Stimulated activated naive CD4-positive, alpha-beta T cell treated with Interleukin-2 at 50 U/mL for 16 hours (primary cell): ENCODE measurements at regions not wholly inside any gene's neighbourhood (a gene's known extent, or its start where the extent isn't known, plus 50 kb on each side); places are given as distances from the start of the nearest gene placed in this dataset.
"Not testable (repeated sequence)": the region's sequence is repeated elsewhere in the genome, so short reads cannot be mapped to it uniquely, and the experiment has no call there.

Experiments
- DNase-seq: peaks from one replicate; lab custom pipeline; 2025; lab: John Stamatoyannopoulos, UW

DNA sequence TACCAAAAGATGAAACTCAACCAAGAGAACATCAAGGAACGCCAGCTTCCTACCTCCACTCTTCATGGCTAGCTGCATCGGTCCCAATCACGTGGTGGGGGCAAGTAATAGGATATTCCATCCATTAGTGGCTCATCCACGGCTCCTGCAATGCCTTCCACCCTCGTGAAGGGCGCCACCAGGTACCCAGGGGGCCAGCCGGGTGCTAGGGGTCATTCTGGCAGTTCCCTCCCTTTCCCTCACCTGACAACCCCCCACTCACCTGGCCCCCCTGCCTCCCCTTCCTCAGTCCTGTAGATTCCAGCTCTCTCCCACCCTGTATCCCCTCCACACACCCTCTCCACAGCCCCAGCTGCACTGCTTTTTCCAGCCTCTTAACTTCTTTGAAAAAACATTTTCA, 161.9 kb downstream of the URI1 start:
- DNase-seq, result no peak

DNA sequence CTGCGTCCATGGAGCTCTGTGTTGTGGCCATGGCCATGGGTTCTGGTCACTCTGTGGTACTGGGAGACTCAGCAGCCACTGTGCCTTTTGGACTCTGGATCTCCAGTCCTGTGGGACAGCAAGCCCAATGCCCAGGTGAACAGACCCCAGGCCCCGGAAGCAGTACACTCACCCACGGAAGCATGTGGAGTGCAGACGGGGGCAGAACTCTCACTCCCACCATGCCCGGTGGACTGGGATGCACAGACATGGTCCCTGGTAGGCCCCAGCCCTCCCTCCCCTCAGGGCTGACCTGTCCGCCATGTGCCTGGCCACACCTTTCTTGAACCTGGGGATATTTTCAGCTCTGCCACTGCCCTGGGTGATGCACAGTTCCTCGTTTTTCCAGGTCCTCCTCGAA, 163.3 kb downstream of the URI1 start:
- DNase-seq, result no peak

DNA sequence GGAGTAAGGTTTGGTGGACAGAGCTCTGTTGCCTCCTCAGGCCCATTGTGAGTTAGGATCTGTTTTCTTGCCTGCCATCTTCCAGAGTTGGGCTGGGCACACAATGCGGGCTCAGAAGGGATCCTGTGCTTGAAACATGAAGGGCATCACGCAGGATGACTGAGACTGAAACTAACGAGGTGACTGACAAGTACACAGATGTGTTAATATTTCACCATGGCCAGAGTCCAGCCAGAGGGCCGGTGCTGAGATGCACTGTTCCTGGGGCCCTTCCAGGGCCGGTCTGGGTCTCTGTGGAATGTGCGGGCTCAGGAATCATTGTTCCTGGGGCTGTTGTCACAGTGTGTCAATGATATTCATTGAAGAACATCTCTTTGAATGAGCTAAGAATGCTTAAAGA, 163.7 kb downstream of the URI1 start:
- no peak for DNase-seq

DNA sequence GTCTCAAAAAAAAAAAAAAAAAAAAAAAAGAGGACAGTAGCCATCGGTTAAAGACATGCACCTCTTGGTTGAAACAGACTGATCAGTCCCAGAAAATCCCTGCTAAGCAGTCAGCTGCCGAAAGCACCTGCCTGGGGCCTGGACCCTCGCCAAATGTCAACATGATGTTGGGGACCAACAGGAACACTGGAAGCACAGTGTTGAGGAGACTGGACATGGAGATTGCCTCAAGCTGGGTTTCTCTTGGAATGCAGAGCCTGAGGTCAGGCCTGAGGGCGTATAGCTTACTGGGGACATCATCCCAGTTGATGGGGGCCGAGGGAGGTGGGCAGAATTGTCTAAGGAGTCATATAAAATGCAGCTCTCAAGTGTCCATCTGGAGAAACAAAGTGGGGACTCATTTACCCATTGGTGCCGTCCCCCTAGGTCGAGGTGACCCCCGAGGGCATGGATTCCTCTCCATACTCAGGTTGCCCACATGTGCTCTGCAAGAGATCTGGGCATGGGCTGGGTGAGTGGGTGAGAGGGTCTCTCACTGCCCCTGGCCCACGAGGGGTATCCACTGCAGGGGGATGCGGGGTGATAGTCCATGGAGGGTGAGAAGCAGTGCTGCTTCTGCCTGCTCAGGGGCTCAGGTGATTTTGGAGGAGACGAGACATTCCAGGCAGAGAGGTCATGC, 164.5 kb downstream of the URI1 start:
- DNase-seq, result no peak

DNA sequence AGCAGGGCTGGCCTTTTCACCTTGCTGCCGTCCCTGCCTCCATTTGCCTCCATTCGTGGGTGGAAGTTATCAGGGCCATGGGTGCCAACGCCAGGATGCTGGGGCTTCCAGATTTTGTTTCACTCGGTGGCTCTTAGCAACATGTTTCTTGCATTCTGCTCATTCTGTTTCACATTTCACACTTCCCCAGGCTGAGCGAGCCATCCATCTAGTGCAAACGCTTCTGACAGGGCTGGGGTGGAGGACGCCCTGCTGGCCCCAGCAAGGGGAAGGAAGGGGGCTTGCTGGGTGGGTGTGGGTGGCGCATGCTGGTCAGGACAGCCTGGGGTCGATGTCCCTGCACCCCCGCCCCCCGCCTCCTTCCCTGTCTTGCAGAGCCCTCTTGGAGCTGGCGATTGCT, 165.2 kb downstream of the URI1 start:
- no peak for DNase-seq

DNA sequence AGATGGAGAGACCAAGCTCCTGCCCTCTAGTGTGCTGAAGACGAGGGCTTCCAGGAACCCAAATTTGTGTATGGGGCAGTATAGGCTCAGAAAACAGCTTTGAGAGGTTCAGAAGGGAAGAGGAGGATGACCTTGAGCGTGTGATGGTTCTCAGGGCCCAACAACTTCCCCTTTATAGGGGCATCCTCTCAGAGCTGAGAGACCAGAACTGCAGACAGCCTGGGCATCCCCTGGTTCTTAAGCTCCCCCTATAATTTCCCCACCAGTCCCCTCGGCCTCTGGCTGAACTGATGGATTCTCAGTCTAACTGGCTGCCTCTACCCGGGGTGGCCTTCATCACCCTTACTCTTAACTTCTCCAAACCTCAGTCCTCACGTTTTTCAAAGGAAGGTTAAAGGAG, 167.5 kb downstream of the URI1 start:
- DNase-seq, result no peak

DNA sequence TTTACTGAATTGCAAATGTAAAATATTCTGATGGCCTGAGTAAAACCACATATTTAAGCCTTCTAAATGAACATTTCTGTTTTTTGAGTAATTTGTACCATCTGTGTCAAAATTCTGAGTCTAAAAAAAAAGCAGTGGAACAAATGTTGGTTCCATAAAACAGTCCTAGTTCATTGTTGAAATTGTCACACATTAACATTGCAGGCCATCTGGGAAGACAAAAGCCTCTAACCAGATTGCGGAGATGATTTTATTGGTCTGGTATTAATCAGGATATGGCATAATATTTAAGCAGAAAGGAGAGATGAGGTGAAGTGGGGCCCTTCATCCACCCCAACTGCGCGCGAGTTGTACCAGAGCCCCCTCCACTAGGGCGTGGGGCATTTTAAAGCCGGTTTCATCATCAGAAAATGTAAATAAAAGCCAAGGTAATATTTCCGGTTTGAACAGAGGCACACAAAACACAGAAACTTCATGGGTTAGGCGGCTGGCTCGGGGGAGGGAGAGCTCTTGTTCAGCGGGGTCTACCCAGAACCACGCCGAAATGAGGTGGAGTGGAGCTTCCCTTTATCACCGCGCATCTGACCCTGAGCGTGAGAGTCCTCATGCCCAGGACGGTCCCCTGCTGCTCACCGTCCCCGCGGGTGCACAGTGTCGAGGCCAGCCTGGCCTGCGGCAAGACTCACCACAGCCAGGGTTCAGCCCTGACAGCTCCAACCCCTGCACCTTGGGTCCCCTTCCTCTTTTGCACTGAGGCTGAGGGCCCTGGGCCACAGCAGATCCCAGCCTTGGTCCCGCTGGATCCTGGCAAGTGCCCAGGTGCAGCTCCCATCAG, 169.2 kb downstream of the URI1 start:
- DNase-seq, result no peak

DNA sequence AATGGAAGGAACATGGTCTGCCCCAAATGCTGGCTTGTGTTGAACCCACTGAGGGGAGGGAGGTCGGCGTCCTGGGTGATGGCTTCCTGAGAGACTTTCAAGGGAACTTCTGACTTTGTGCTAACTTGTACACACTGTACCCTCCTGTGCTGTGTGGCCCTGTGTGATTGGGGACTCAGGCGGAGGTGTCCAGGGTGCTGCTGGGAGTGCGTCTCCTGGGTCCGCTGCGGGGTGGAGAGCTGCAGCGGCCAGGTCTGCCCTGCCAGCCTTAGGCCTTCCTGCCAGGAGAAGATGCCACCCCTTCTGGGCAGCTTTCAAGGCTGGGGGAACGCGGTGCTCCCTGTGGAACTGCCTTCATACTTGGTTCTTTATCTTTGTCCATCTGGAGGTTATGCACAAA, 170.1 kb downstream of the URI1 start:
- no peak for DNase-seq

DNA sequence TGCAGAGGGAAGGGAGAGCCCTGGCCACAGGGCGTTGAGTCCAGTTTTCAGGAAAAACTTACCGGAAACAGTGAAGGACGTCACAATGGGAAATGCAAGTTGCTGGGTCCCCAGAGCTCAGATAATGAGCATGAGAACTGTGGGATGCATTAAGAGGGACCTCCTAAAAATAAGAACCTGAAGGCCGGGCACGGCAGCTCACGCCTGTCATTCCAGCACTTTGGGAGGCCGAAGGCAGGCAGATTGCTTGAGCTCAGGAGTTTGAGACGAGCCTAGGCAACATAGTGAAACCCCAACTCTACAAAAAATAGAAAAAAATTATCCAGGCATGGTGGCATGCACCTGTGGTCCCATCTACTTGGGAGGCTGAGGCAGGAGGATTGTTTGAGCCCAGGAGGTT, 170.6 kb downstream of the URI1 start:
- no peak for DNase-seq

DNA sequence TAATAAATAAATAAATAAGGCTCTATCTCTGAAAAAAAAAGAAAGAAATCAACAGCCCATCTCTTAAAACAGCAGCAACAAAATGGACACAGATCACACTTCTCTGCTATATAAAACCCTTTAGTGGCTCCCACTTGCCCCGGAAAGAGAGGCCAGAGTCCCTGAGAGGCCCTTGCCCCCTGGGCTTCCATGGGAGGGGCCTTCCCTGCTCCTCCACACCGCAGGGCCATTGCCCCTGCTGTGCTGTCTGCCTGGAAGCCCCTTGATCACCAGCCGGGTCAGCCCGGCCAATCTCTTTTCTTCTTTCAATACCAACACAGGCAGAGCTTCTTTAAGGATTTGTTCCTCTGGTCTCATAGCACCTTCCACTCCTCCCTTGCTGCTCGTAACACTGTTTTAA, 171.1 kb downstream of the URI1 start:
- no peak for DNase-seq

DNA sequence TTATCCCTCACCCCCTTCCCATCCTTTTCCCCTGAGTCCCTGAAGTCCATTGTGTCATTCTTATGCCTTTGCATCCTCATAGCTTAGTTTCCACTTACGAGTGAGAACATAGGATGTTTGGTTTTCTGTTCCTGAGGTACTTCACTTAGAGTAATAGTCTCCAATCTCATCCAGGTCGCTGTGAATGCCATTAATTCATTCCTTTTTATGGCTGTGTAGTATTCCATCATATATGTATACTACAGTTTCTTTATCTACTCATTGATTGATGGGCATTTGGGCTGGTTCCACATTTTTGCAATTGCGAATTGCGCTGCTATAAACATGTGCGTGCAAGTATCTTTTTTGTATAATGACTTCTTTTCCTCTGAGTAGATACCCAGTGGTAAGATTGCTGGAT, 172.1 kb downstream of the URI1 start:
- not testable (repeated sequence) for DNase-seq

DNA sequence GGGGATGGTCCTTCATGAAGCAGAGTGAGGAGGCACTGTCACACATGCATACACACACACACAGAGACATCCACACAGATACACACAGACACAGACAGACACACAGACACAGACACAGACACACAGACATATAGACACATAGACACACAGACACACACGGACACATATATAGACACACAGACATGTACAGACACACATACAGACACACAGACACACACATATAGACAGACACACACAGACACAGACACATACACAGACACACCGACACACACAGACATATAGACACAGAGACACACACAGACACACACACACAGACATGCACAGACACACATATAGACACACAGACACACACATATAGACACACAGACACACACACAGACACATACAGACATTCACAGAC, 173.9 kb downstream of the URI1 start:
- DNase-seq, result no peak

DNA sequence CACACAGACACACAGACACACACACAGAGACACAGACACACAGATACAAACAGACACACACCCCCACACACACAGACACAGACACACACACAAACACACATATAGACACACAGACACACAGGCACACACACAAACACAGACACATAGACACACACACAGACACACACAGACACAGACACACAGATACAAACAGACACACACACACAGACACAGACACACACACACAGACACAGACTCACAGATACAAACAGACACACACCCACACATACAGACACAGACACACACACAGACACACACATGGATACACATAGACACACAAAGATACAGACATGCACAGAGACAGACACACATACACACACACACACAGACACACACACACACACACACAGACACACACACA, 174.5 kb downstream of the URI1 start:
- DNase-seq, result no peak

DNA sequence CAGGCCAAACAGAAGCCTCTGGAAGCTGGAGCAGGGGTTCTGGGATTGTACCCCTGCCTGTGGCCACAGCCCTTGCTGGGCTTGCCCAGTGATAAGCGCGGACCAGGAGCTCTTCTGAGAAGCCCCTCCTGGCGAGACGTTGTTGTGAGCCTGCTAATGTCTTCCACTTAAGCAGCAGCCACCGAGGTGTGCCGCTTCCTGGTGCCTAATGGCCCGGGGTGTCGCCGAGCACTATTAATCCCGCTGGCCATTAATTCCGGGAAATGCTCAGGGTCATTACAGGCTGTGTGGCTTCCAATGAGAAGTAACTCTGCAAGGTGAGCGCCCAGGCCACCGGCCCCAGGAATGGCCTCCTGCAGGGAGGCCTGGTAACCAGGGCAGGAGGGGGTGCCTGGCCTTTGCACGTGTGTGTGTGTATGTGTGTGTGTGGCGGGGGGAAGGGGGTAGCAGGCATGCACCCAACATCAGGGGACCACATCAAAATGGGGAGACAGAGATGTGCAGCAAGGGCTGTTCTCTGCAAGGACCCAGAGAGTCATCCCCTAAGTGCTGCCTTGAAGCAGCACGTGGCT, 175.0 kb downstream of the URI1 start:
- no peak for DNase-seq

DNA sequence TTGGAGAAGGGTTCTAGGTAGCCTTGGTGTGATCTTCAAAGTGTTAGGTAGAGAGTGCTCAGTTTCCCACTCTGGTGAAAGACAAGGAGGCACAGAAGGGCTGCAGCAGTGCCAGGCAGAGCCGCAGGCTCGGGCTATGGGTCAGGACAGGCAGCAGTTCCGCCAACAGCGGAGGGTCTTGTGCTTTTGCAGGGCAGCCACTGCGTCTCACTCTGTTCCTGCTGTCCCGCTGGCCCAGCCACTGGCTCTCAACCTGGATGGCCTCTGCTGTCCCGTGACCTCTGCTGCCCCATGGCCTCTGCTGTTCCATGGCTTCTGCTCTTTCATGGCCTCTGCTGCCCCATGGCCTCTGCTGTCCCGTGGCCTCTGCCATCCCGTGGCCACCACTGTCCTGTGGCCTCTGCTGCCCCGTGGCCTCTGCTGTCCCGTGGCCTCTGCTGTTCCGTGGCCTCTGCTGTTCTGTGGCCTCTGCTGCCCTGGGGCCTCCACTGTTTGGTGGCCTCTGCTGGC, 175.7 kb downstream of the URI1 start:
- no peak for DNase-seq

DNA sequence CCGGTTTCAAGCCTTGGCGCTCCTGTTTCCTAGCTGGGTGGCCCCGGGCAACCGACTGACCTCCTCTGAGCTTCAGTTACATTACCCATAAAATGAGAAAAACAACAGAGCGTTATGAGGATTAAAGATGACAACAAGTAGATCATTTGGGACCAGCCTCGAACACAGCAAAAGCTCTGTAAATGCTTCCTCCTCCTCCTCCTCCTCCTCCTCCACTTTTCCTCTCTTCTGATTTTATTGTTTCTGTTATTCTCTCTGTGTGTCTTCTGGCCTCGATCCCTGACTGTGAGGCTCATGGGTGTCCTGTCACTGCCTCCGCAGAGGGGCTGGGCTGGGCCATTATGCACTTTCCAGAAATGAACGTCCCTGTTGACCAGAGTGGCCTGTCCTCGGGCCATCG, 176.2 kb downstream of the URI1 start:
- DNase-seq, result no peak

DNA sequence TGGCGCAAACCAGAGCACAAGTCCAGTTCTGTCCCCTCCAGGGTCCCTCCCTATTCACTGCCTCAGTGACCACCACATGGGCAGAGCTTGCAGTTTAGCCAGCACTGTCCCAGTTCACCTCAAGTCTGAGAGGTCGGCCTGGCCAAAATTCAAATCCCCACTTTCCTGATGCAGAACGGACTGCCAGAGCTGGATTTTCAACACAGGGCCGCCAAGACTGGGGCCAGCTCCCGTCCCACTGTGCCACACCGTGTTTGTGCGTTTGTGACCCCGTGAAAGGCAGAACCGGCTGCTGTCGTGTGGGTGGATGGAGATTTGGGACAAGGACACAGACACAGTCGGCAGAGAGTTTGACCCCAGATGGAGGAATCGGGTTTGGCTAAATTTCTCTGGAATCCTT, 176.7 kb downstream of the URI1 start:
- DNase-seq, result no peak

DNA sequence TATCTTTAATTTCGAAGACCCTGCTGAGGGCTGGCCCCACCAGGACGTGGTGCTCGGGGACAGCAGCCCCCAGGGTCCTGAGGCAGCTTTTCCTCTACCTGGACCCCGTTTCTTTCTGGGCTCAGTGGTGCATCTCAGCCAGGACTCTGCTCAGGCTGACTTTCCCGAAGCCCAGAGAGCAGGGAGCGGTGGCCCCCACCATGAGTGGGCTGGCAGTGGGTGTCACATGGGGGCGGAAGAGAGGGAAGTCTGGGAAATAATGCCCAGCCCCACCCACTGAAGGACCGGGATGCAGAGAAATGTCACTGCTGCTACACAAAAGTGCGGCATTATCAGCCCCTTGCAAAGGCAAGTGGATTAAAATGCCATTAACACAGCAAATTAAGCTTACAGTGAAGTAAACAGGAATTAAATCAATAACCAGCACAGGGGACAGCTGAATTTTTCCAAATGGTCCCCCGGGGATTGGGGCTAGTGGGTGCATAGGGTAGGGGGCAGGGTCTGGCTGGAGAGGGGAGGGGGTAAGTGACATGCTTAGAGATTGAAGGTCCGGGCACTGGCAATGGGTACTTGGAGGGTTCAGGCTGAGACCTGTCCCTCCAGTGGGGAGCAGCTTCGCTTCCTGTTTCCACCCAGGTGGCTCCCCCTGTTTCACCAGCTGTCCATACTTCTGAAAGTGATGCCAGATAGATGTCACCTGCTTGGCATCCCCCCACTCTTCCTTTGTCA, 177.3 kb downstream of the URI1 start:
- DNase-seq, result no peak

DNA sequence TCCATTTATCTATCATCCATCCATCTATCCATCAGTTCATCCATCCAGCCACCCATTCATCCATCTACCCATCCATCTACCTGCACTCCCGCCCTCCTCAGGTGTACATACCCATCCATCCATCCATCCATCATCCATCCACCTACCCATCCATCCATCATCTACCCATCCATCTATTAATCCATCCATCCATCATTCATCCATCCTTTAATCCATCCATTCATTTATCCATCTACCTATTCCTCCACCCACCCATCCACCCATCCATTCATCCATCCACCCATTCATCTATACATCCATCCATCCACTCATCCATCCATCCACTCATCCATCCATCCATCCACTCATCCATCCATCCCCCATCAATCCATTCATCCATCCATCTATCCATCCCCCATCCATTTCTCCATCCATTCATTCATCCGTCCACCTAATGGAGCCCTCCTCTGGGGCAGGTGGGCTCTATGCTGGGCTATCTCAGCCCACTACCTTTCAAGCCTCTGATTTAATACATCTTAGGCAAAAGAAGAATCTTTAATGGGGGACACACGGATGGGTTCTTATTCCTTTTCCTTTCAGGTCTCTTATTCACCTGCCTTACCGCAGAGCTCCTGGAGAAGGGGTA, 178.9 kb downstream of the URI1 start:
- DNase-seq, result no peak

DNA sequence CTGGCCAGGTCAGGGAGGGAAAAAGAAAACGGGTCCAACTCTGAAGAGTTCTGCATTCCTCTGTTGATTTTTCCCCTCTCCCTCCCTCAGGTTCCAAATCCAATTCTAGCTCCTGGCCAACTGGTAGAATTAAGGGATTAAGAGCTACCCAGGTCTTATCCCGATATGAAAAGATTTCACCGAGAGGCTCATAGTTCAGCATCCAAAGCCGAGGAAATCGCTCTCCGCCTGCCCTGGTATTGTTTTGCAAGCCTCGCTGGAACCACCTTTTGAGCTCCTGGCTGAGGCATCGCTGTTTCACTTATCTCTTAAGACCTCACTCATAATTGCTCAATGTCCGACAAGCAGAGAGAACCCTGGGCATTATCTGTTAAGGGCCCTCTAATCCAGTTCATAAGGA, 180.4 kb downstream of the URI1 start:
- no peak for DNase-seq

DNA sequence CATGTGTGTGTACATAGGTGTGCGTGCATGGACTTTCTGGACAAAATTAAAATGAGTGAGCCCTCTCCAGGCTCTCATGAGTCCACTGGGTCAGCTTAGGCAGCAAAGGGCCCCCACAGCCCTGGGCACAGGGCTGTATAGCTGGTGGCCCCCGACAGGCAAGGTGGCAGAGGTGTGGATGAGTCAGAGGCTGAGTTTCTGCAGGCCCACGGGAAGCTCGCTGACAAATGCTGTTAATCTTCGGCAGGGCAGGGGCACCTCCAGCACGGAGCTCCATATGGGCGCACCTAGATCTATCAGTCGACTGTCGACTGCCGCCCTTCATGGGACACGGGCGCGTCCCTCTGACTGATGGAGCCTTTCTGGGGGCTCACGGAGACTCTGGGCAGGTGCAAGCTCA, 181.1 kb downstream of the URI1 start:
- DNase-seq, result no peak

DNA sequence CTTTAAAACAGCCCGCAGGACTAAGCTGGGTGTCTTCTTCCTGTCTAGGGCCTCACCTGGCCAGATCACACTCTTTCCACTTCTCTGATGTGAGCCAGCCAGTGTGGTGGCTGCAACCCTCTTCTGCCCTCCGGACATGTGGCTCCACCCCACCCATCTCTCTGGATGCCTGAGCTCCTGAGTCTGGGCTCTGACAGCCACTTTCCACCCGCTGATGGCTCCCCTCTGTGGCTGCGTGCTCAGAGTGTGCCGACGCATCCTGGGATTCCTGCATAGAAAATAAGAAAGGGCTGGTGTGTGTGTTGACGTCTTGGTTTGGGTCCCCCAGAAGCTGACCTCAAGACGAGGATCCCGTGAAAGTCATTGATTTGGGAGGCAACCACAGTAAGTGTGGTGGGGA, 181.6 kb downstream of the URI1 start:
- no peak for DNase-seq
